OCI-LY7 (cell line): ENCODE measurements at regions not wholly inside any gene's neighbourhood (a gene's known extent, or its start where the extent isn't known, plus 50 kb on each side); places are given as distances from the start of the nearest gene placed in this dataset.

Source experiments
- EZH2phosphoT487 ChIP-seq: fragments of 200-600 bp; sonication (generic); IDR thresholded peaks from 2 replicates; pipeline ENCODE4 v1.6.1; 2018; ENCODE audit warnings: low read depth, borderline replicate concordance, mild to moderate bottlenecking, mixed run types, antibody characterized with exemption, low read length, moderate library complexity, mixed read lengths
- TF ChIP-seq, protein P1 (sequence below): fragments of 200-600 bp; sonication (generic); conservative IDR thresholded peaks from 2 replicates; pipeline ENCODE4 v1.5.1; 2014; ENCODE audit warnings: mild to moderate bottlenecking, antibody characterized with exemption, low read length, moderate library complexity, mixed read lengths

GRCh38 chr18:73414069-73414468 lies 546.3 kb upstream of the NETO1 start:
- TF ChIP-seq, protein P1, sequence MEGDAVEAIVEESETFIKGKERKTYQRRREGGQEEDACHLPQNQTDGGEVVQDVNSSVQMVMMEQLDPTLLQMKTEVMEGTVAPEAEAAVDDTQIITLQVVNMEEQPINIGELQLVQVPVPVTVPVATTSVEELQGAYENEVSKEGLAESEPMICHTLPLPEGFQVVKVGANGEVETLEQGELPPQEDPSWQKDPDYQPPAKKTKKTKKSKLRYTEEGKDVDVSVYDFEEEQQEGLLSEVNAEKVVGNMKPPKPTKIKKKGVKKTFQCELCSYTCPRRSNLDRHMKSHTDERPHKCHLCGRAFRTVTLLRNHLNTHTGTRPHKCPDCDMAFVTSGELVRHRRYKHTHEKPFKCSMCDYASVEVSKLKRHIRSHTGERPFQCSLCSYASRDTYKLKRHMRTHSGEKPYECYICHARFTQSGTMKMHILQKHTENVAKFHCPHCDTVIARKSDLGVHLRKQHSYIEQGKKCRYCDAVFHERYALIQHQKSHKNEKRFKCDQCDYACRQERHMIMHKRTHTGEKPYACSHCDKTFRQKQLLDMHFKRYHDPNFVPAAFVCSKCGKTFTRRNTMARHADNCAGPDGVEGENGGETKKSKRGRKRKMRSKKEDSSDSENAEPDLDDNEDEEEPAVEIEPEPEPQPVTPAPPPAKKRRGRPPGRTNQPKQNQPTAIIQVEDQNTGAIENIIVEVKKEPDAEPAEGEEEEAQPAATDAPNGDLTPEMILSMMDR, result no peak
- TF ChIP-seq EZH2phosphoT487, result no peak
